ENCODE measurements at regions not wholly inside any gene's neighbourhood (a gene's known extent, or its start where the extent isn't known, plus 50 kb on each side); places are given as distances from the start of the nearest gene placed in this dataset.
"Not testable (repeated sequence)": the region's sequence is repeated elsewhere in the genome, so short reads cannot be mapped to it uniquely, and the experiment has no call there.

DNA sequence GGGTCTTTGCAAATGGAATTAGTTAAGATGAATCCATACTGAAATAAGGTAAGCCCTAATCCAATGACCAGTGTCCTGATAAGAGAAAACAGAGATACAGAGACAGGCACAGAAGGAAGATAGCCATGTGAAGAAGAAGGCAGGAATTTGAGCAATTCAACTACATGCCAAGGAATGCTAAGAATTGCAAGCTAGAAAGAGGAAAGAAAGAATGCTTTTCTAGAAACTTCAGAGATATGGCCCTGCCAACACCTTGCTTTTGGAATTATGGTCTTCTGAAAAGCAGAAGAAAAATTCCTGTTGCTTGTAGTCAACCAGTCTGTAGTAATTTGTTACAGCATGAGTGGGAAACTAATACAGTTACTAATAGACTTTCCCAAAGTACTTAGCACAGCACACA lies 111.3 kb downstream of the SLC17A6 start:
- ChIA-PET CTCF (no interaction called here), POLR2A (no interaction called here)
- no peak for DNase-seq (ENCODE audit: extremely low spot score)
- no peak for TF ChIP-seq FOXA1 (IDR thresholded peaks at IDR 0.05)
- TF ChIP-seq ARNT (IDR thresholded peaks at IDR 0.05), result no peak
- TF ChIP-seq HDGF (IDR thresholded peaks at IDR 0.05; ENCODE audit: borderline replicate concordance), result no peak
- no peak for TF ChIP-seq NFRKB (IDR thresholded peaks at IDR 0.05)
- TF ChIP-seq ELF4 (IDR thresholded peaks at IDR 0.05), result no peak
- no peak for TF ChIP-seq TARDBP (IDR thresholded peaks at IDR 0.05)
- TF ChIP-seq LEF1 (IDR thresholded peaks at IDR 0.05; ENCODE audit: borderline replicate concordance), result no peak
- no peak for TF ChIP-seq CTBP1 (IDR thresholded peaks at IDR 0.05; ENCODE audit: borderline replicate concordance)

DNA sequence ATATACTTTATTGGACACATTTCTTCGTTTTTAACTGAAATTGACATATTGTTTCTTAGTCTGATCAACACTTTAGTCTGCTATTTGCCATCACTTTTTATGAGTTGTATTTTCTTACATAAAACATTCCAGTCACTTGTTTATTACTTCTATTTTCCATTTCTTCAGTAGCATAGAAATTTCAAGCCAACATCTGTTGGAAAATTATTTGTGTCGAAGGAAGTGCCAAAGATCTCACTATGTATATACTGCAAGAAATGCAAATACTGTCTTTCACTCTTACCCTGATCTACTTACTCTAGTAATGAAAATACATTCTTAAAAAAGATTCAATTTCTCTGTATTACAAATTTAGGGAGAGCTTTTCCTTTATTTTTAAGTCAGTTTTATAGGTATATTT lies 105.9 kb downstream of the SLC17A6 start:
- POLR2A ChIA-PET, result no interaction called here
- TF ChIP-seq L3MBTL2 (conservative IDR thresholded peaks at IDR 0.05), result no peak
- TF ChIP-seq ARNT (IDR thresholded peaks at IDR 0.05), result no peak
- no peak for TF ChIP-seq HDGF (IDR thresholded peaks at IDR 0.05; ENCODE audit: borderline replicate concordance)
- no peak for TF ChIP-seq CTBP1 (IDR thresholded peaks at IDR 0.05; ENCODE audit: borderline replicate concordance)
- TF ChIP-seq ELF4 (IDR thresholded peaks at IDR 0.05), result no peak
- CTCF ChIA-PET, result no interaction called here
- no peak for DNase-seq (ENCODE audit: extremely low spot score)

DNA sequence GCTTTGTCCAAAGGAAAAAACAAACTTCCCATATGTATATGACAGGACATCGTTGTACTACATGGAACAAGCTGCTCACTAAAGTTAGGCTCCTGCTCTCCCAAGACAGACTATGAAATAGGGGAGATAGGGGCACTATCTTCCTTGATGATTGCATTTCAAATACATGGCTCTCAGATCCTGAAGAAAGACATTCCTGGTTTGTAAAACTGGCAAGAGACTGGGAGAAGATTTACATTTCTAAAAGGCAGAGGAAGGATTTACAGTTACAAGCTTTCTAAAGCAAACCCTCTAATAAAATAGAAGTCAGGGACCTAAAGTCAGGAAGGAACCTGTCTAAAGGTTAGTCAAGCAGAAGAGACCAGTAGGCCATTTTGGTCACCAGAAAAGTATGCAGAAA lies 103.7 kb downstream of the SLC17A6 start:
- ChIA-PET POLR2A (no interaction called here), CTCF (no interaction called here)
- no peak for TF ChIP-seq FOXM1 (IDR thresholded peaks at IDR 0.05; ENCODE audit: borderline replicate concordance)
- no peak for TF ChIP-seq FOXA1 (IDR thresholded peaks at IDR 0.05)
- no peak for TF ChIP-seq FOXK2 (IDR thresholded peaks at IDR 0.05)
- no peak for TF ChIP-seq TARDBP (IDR thresholded peaks at IDR 0.05)
- TF ChIP-seq SP1 (IDR thresholded peaks at IDR 0.05), result no peak
- no peak for TF ChIP-seq LEF1 (IDR thresholded peaks at IDR 0.05; ENCODE audit: borderline replicate concordance)
- TF ChIP-seq, protein P1, sequence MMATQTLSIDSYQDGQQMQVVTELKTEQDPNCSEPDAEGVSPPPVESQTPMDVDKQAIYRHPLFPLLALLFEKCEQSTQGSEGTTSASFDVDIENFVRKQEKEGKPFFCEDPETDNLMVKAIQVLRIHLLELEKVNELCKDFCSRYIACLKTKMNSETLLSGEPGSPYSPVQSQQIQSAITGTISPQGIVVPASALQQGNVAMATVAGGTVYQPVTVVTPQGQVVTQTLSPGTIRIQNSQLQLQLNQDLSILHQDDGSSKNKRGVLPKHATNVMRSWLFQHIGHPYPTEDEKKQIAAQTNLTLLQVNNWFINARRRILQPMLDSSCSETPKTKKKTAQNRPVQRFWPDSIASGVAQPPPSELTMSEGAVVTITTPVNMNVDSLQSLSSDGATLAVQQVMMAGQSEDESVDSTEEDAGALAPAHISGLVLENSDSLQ (IDR thresholded peaks at IDR 0.05), result no peak
- DNase-seq (ENCODE audit: extremely low spot score), result no peak

DNA sequence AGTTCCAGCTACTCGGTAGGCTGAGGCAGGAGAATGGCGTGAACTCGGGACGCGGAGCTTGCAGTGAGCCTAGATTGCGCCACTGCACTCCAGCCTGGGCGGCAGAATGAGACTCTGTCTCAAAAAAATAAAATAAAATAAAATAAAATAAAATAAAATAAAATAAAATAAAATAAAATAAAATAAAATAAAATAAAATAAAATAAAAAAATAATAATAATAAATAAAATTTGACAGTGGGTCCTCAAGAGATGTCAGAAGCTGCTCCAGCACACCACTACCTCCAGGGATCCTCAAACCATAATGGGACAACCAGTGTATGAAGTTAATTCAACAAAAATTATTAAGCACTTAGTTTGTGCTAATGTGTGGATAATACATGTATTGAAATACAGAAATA lies 97.4 kb downstream of the SLC17A6 start:
- POLR2A ChIA-PET; DNase-seq (ENCODE audit: extremely low spot score); CTCF ChIA-PET: not testable (repeated sequence)

DNA sequence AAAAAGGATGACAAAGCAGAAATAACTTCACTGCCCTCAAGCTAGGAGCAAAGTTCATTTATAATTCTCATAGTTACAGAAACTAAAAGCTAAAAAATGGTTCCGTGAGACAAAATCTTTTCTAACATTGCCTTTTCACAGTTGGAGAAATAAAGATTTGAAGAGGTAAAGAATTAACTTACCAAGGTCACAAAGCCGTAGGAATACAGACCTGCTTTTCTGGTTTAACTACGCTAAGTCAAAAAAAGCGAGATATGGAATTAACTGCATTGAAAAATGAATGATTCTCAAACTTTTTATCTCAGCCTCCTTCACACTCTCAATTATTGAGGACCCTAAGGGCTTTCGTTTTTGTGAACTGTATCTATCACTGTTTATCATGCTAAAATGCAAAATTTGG lies 95.3 kb downstream of the SLC17A6 start:
- POLR2A ChIA-PET, result no interaction called here
- DNase-seq (ENCODE audit: extremely low spot score), result no peak
- CTCF ChIA-PET, result no interaction called here
- TF ChIP-seq, protein P1 (IDR thresholded peaks at IDR 0.05), result no peak
- no peak for TF ChIP-seq CTBP1 (IDR thresholded peaks at IDR 0.05; ENCODE audit: borderline replicate concordance)
- TF ChIP-seq SP1 (IDR thresholded peaks at IDR 0.05), result no peak
- no peak for TF ChIP-seq L3MBTL2 (conservative IDR thresholded peaks at IDR 0.05)
- TF ChIP-seq SUZ12 (IDR thresholded peaks at IDR 0.05), result no peak
- TF ChIP-seq FOXM1 (IDR thresholded peaks at IDR 0.05; ENCODE audit: borderline replicate concordance), result no peak
- TF ChIP-seq FOXA1 (IDR thresholded peaks at IDR 0.05), result no peak
- TF ChIP-seq FOXK2 (IDR thresholded peaks at IDR 0.05), result no peak
- no peak for TF ChIP-seq TARDBP (IDR thresholded peaks at IDR 0.05)
- no peak for TF ChIP-seq HDGF (IDR thresholded peaks at IDR 0.05; ENCODE audit: borderline replicate concordance)
- TF ChIP-seq ZNF384 (IDR thresholded peaks at IDR 0.05), result no peak
- TF ChIP-seq NFRKB (IDR thresholded peaks at IDR 0.05), result no peak
- no peak for TF ChIP-seq LEF1 (IDR thresholded peaks at IDR 0.05; ENCODE audit: borderline replicate concordance)
- no peak for TF ChIP-seq BHLHE40 (IDR thresholded peaks at IDR 0.05; ENCODE audit: borderline replicate concordance)
- no peak for TF ChIP-seq ELF4 (IDR thresholded peaks at IDR 0.05)
- TF ChIP-seq ARNT (IDR thresholded peaks at IDR 0.05), result no peak

DNA sequence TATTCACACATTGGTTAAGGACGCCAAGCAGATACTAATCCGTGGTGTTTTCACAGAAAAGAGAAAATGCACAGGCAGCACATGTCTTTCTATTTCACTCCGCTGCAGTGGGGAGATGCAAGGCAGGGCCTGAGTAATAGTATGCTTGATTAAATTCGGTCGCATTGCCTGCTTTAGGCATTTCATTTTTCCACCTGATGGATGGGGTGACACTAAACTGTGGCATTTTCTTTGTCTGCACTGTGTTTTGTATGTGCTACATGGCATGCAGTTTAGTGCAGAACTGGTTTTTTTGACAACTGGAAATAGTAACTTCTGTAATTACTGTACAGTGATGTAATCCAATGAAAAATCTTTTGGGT lies 94.9 kb downstream of the SLC17A6 start:
- CTCF ChIA-PET, result no interaction called here
- POLR2A ChIA-PET, result no interaction called here
- TF ChIP-seq FOXM1 (IDR thresholded peaks at IDR 0.05; ENCODE audit: borderline replicate concordance), result no peak
- TF ChIP-seq TARDBP (IDR thresholded peaks at IDR 0.05), result no peak
- no peak for TF ChIP-seq HDGF (IDR thresholded peaks at IDR 0.05; ENCODE audit: borderline replicate concordance)
- no peak for TF ChIP-seq SUZ12 (IDR thresholded peaks at IDR 0.05)
- no peak for TF ChIP-seq L3MBTL2 (conservative IDR thresholded peaks at IDR 0.05)
- no peak for TF ChIP-seq BHLHE40 (IDR thresholded peaks at IDR 0.05; ENCODE audit: borderline replicate concordance)
- no peak for TF ChIP-seq SP1 (IDR thresholded peaks at IDR 0.05)
- no peak for TF ChIP-seq ZNF384 (IDR thresholded peaks at IDR 0.05)
- TF ChIP-seq FOXA1 (IDR thresholded peaks at IDR 0.05), result no peak
- no peak for DNase-seq (ENCODE audit: extremely low spot score)

DNA sequence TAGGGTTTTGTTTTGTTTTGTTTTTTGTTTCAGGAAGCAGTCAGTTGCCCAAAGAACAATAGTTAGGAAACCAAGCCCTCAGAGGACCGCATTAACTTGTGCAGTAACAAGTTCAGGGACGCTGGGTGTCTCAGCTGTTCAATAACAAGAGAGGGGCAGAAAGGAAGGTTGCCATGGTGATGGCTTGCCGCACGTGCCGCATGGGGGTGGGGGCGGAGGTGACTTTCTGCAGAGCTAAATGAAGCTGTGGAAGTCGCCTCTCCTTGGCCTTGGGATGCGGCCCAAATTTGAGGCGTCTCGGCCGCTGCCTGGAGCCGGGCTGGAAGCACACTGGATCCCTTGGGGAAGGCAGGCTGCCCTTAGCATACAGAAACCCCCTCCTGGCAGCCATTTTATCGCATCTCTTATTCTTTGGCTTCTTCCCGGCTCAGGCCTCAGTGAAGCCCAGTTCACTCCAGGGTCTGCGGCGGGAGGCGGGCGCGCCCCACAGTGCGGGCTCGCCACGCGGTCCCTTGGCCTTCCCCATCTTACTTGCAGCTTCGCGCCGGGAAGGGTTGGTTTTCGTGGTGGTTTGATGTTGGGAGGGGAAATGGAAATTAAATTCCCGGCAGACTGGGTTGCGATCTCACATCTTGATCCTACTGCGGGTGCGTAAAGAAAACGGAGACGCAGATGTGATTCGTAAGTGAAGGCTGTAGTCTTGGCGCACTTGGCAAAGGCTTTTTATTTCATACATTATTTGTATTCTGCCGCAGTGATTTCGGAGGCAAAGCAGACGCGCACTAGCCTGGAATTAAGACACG lies 94.3 kb downstream of the SLC17A6 start:
- ChIA-PET CTCF (no interaction called here), POLR2A (no interaction called here)
- no peak for DNase-seq (ENCODE audit: extremely low spot score)
- no peak for TF ChIP-seq FOXM1 (IDR thresholded peaks at IDR 0.05; ENCODE audit: borderline replicate concordance)
- TF ChIP-seq BHLHE40 (IDR thresholded peaks at IDR 0.05; ENCODE audit: borderline replicate concordance), result no peak
- TF ChIP-seq, protein P1 (IDR thresholded peaks at IDR 0.05), result no peak
- no peak for TF ChIP-seq FOXK2 (IDR thresholded peaks at IDR 0.05)
- no peak for TF ChIP-seq SUZ12 (IDR thresholded peaks at IDR 0.05)
- no peak for TF ChIP-seq L3MBTL2 (conservative IDR thresholded peaks at IDR 0.05)
- no peak for TF ChIP-seq HDGF (IDR thresholded peaks at IDR 0.05; ENCODE audit: borderline replicate concordance)
- no peak for TF ChIP-seq CTBP1 (IDR thresholded peaks at IDR 0.05; ENCODE audit: borderline replicate concordance)
- TF ChIP-seq SP1 (IDR thresholded peaks at IDR 0.05), result no peak
- no peak for TF ChIP-seq LEF1 (IDR thresholded peaks at IDR 0.05; ENCODE audit: borderline replicate concordance)
- TF ChIP-seq ARNT (IDR thresholded peaks at IDR 0.05), result no peak
- no peak for TF ChIP-seq NFRKB (IDR thresholded peaks at IDR 0.05)
- no peak for TF ChIP-seq ZNF384 (IDR thresholded peaks at IDR 0.05)
- TF ChIP-seq ELF4 (IDR thresholded peaks at IDR 0.05), result no peak
- no peak for TF ChIP-seq FOXA1 (IDR thresholded peaks at IDR 0.05)
- no peak for TF ChIP-seq TARDBP (IDR thresholded peaks at IDR 0.05)

All from HEK293T (cell line).